IPS-20b (cell line): ENCODE measurements at regions not wholly inside any gene's neighbourhood (a gene's known extent, or its start where the extent isn't known, plus 50 kb on each side); places are given as distances from the start of the nearest gene placed in this dataset.
"Not testable (repeated sequence)": the region's sequence is repeated elsewhere in the genome, so short reads cannot be mapped to it uniquely, and the experiment has no call there.

Experiments
- H3K27ac ChIP-seq: one replicate; pipeline ENCODE4 v1.5.1; 2013; ENCODE audit warnings: low read length
- H3K27me3 ChIP-seq: 2 replicates; pipeline ENCODE4 v1.6.1; 2013; ENCODE audit warnings: mild to moderate bottlenecking, low read length, inconsistent platforms; ENCODE audit not compliant: insufficient read depth
- H3K36me3 ChIP-seq: 2 replicates; pipeline ENCODE4 v1.6.1; 2013; ENCODE audit warnings: low read depth, mild to moderate bottlenecking, inconsistent platforms, low read length, moderate library complexity; ENCODE audit not compliant: insufficient read depth
- H3K4me1 ChIP-seq: 2 replicates; pipeline ENCODE4 v1.6.1; 2013; ENCODE audit warnings: mild to moderate bottlenecking, control low read depth, inconsistent platforms, low read length, moderate library complexity; ENCODE audit not compliant: insufficient read depth
- H3K4me3 ChIP-seq: 2 replicates; pipeline ENCODE4 v1.5.1; 2013; ENCODE audit warnings: mild to moderate bottlenecking, low read length, inconsistent platforms
- H3K9ac ChIP-seq: 2 replicates; pipeline ENCODE4 v1.6.1; 2013; ENCODE audit warnings: low read depth, mild to moderate bottlenecking, inconsistent platforms, low read length, moderate library complexity
- H3K9me3 ChIP-seq: 2 replicates; pipeline ENCODE4 v1.6.1; 2013; ENCODE audit warnings: mild to moderate bottlenecking, low read depth, low read length, inconsistent platforms; ENCODE audit not compliant: insufficient read depth

GRCh38 chr9:33721674-33722358, 73.5 kb upstream of the PRSS3 start:
- Histone ChIP-seq H3K36me3 (no peaks in the 10 kb centered on the region), H3K9ac (no peak overlapping the region), H3K9me3 (peaks cover 3% of the 10 kb centered on the region; the same call in 1 of the 2 replicates), H3K27me3 (peaks cover 23% of the 10 kb centered on the region), H3K4me1 (peaks cover 4% of the 10 kb centered on the region; the same call in 1 of the 2 replicates), H3K27ac (no peak overlapping the region), H3K4me3 (no peak overlapping the region)

- peaks cover 4% of the 10 kb centered on the region; the same call in 1 of the 2 replicates for H3K4me1 ChIP-seq
- no peak overlapping the region for H3K27ac ChIP-seq
- H3K27me3 ChIP-seq, result peaks cover 23% of the 10 kb centered on the region
- H3K9me3 ChIP-seq, result peaks cover 3% of the 10 kb centered on the region; the same call in 1 of the 2 replicates
- H3K9ac ChIP-seq, result no peak overlapping the region
- no peaks in the 10 kb centered on the region for H3K36me3 ChIP-seq
- no peak overlapping the region for H3K4me3 ChIP-seq
Measured at GRCh38 chr9:33722359-33722675, 73.0 kb upstream of the PRSS3 start.

- peaks cover 3% of the 10 kb centered on the region; the same call in 1 of the 2 replicates for H3K9me3 ChIP-seq
- H3K27me3 ChIP-seq, result no peaks in the 10 kb centered on the region
- H3K9ac ChIP-seq, result no peak overlapping the region
- no peak overlapping the region for H3K4me3 ChIP-seq
- H3K4me1 ChIP-seq, result no peaks in the 10 kb centered on the region
- no peak overlapping the region for H3K27ac ChIP-seq
- H3K36me3 ChIP-seq, result no peaks in the 10 kb centered on the region
Measured at GRCh38 chr9:33728613-33729012, 66.7 kb upstream of the PRSS3 start.

GRCh38 chr9:33731142-33731541, 64.2 kb upstream of the PRSS3 start:
- Histone ChIP-seq H3K27ac (no peak overlapping the region), H3K4me3 (no peak overlapping the region), H3K9me3 (no peaks in the 10 kb centered on the region), H3K36me3 (no peaks in the 10 kb centered on the region), H3K27me3 (no peaks in the 10 kb centered on the region), H3K9ac (no peak overlapping the region), H3K4me1 (no peaks in the 10 kb centered on the region)

- no peak overlapping the region for H3K9ac ChIP-seq
- H3K27me3 ChIP-seq, result no peaks in the 10 kb centered on the region
- no peak overlapping the region for H3K27ac ChIP-seq
- no peaks in the 10 kb centered on the region for H3K36me3 ChIP-seq
- no peaks in the 10 kb centered on the region for H3K9me3 ChIP-seq
- no peak overlapping the region for H3K4me3 ChIP-seq
- H3K4me1 ChIP-seq, result no peaks in the 10 kb centered on the region
Measured at GRCh38 chr9:33731625-33732024, 63.7 kb upstream of the PRSS3 start.

- H3K27me3 ChIP-seq, H3K9me3 ChIP-seq, H3K36me3 ChIP-seq, H3K27ac ChIP-seq, H3K4me1 ChIP-seq, H3K9ac ChIP-seq, H3K4me3 ChIP-seq: not testable (repeated sequence)
Measured at GRCh38 chr9:33734247-33734940, 61.0 kb upstream of the PRSS3 start.

GRCh38 chr9:33734941-33735835, 60.2 kb upstream of the PRSS3 start:
- not testable (repeated sequence) for H3K36me3 ChIP-seq, H3K4me3 ChIP-seq, H3K9ac ChIP-seq, H3K27ac ChIP-seq, H3K27me3 ChIP-seq, H3K9me3 ChIP-seq, H3K4me1 ChIP-seq

- Histone ChIP-seq H3K27me3 (no peaks in the 10 kb centered on the region), H3K4me1 (no peaks in the 10 kb centered on the region), H3K9me3 (no peaks in the 10 kb centered on the region), H3K27ac (no peak overlapping the region), H3K9ac (no peak overlapping the region), H3K36me3 (no peaks in the 10 kb centered on the region), H3K4me3 (no peak overlapping the region)
Measured at GRCh38 chr9:33737811-33738606, 57.4 kb upstream of the PRSS3 start.

- no peak overlapping the region for H3K27ac ChIP-seq
- no peaks in the 10 kb centered on the region for H3K9me3 ChIP-seq
- no peaks in the 10 kb centered on the region for H3K36me3 ChIP-seq
- no peak overlapping the region for H3K4me3 ChIP-seq
- no peaks in the 10 kb centered on the region for H3K27me3 ChIP-seq
- no peaks in the 10 kb centered on the region for H3K4me1 ChIP-seq
- no peak overlapping the region for H3K9ac ChIP-seq
Measured at GRCh38 chr9:33739398-33739797, 56.0 kb upstream of the PRSS3 start.

GRCh38 chr9:33740075-33740474, 55.3 kb upstream of the PRSS3 start:
- H3K9me3 ChIP-seq, result no peaks in the 10 kb centered on the region

GRCh38 chr9:33740958-33741357, 54.4 kb upstream of the PRSS3 start:
- not testable (repeated sequence) for H3K9ac ChIP-seq, H3K4me1 ChIP-seq, H3K36me3 ChIP-seq, H3K9me3 ChIP-seq, H3K4me3 ChIP-seq, H3K27me3 ChIP-seq, H3K27ac ChIP-seq

More at GRCh38 chr9:33740075-33740474, 55.3 kb upstream of the PRSS3 start:
- Histone ChIP-seq H3K4me1 (no peaks in the 10 kb centered on the region), H3K4me3 (no peak overlapping the region), H3K9ac (no peak overlapping the region), H3K36me3 (no peaks in the 10 kb centered on the region), H3K27ac (no peak overlapping the region), H3K27me3 (no peaks in the 10 kb centered on the region)
